ENCODE measurements at regions not wholly inside any gene's neighbourhood (a gene's known extent, or its start where the extent isn't known, plus 50 kb on each side); places are given as distances from the start of the nearest gene placed in this dataset.

- H3K36me3 ChIP-seq (ENCODE audit: control insufficient read depth in 3 of 3, insufficient read depth in 3 of 3, low read length in 3 of 3) = no peaks in the 10 kb centered on the region
- H3K4me1 ChIP-seq (ENCODE audit: control insufficient read depth in 3 of 3, insufficient read depth in 3 of 3, low read length in 3 of 3) = no peaks in the 10 kb centered on the region
- H3K9ac ChIP-seq (ENCODE audit: low read depth in 1 of 3, low read length in 3 of 3) = no peak overlapping the region
- no peak overlapping the region for H3K27ac ChIP-seq (ENCODE audit: low read depth, low read length)
- H3K4me3 ChIP-seq (ENCODE audit: low read length in 3 of 3) = no peak overlapping the region
- no peaks in the 10 kb centered on the region for H3K9me3 ChIP-seq (ENCODE audit: control insufficient read depth in 3 of 3, low read length in 3 of 3)
- no peaks in the 10 kb centered on the region for H3K27me3 ChIP-seq (ENCODE audit: control insufficient read depth in 3 of 3, insufficient read depth in 3 of 3, low read length in 3 of 3)
These were observed 1628.9 kb upstream of the AGA start for GRCh38 chr4:179071131-179071530.

DNA sequence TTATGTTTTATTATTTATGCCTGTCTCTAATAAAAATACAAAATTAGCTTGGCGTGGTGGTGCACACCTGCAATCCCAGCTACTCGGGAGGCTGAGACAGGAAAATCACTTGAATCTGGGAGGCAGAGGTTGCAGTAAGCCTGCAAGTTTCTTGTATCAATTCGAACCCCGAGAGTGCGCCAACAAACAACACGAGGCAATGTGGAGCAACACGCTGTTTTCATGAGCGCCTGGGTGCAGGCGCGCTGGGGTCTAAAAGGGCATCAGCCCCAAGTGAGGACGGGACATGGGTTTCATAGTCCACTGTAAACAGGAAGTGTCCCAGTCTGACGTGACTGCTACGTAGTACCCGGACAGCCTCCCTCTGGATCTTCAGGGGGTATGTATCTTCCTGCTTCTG is 1634.6 kb upstream of the AGA start:
- Histone ChIP-seq H3K9me3 (ENCODE audit: control insufficient read depth in 3 of 3, low read length in 3 of 3) (peaks cover 0 to 2% (median 0%) of the 10 kb centered on the region in 3 donors), H3K4me1 (ENCODE audit: control insufficient read depth in 3 of 3, insufficient read depth in 3 of 3, low read length in 3 of 3) (no peaks in the 10 kb centered on the region), H3K36me3 (ENCODE audit: control insufficient read depth in 3 of 3, insufficient read depth in 3 of 3, low read length in 3 of 3) (no peaks in the 10 kb centered on the region), H3K27ac (ENCODE audit: low read depth, low read length) (no peak overlapping the region), H3K27me3 (ENCODE audit: control insufficient read depth in 3 of 3, insufficient read depth in 3 of 3, low read length in 3 of 3) (no peaks in the 10 kb centered on the region), H3K9ac (ENCODE audit: low read depth in 1 of 3, low read length in 3 of 3) (no peak overlapping the region), H3K4me3 (ENCODE audit: low read length in 3 of 3) (no peak overlapping the region)

- Histone ChIP-seq H3K9ac (ENCODE audit: low read depth in 1 of 3, low read length in 3 of 3) (no peak overlapping the region), H3K36me3 (ENCODE audit: control insufficient read depth in 3 of 3, insufficient read depth in 3 of 3, low read length in 3 of 3) (no peaks in the 10 kb centered on the region), H3K9me3 (ENCODE audit: control insufficient read depth in 3 of 3, low read length in 3 of 3) (peaks cover 0 to 4% (median 0%) of the 10 kb centered on the region in 3 donors), H3K4me1 (ENCODE audit: control insufficient read depth in 3 of 3, insufficient read depth in 3 of 3, low read length in 3 of 3) (no peaks in the 10 kb centered on the region), H3K27me3 (ENCODE audit: control insufficient read depth in 3 of 3, insufficient read depth in 3 of 3, low read length in 3 of 3) (no peaks in the 10 kb centered on the region), H3K4me3 (ENCODE audit: low read length in 3 of 3) (no peak overlapping the region), H3K27ac (ENCODE audit: low read depth, low read length) (no peak overlapping the region)
These were observed 1653.5 kb upstream of the AGA start for GRCh38 chr4:179095585-179096221.

GRCh38 chr4:179097741-179098140 is 1655.5 kb upstream of the AGA start:
- no peak overlapping the region for H3K9ac ChIP-seq (ENCODE audit: low read depth in 1 of 3, low read length in 3 of 3)
- no peaks in the 10 kb centered on the region for H3K27me3 ChIP-seq (ENCODE audit: control insufficient read depth in 3 of 3, insufficient read depth in 3 of 3, low read length in 3 of 3)
- H3K9me3 ChIP-seq (ENCODE audit: control insufficient read depth in 3 of 3, low read length in 3 of 3) = peaks cover 0 to 4% (median under 1%) of the 10 kb centered on the region in 3 donors
- no peaks in the 10 kb centered on the region for H3K36me3 ChIP-seq (ENCODE audit: control insufficient read depth in 3 of 3, insufficient read depth in 3 of 3, low read length in 3 of 3)
- no peaks in the 10 kb centered on the region for H3K4me1 ChIP-seq (ENCODE audit: control insufficient read depth in 3 of 3, insufficient read depth in 3 of 3, low read length in 3 of 3)
- no peak overlapping the region for H3K4me3 ChIP-seq (ENCODE audit: low read length in 3 of 3)
- no peak overlapping the region for H3K27ac ChIP-seq (ENCODE audit: low read depth, low read length)

DNA sequence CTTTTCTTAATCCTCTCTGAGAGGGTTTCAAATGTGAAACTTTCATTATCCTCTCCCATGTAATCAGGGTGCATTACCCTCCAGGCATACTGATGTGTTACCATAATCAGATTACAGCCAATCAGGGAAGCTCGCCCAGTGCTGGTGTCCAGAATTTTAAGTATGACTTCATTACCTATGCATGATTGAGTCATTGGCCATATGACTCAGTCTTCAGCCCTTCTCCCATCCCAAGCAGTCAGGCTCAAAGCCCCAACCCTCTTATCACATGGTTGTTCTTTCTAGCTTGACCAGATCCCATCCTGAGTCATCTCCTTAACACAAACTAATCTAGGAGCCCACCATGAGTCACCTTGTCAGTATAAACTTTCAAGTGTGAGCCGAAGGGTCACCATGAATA is 1668.1 kb upstream of the AGA start:
- no peak overlapping the region for H3K4me3 ChIP-seq (ENCODE audit: low read length in 3 of 3)
- H3K9me3 ChIP-seq (ENCODE audit: control insufficient read depth in 3 of 3, low read length in 3 of 3) = peaks cover 0 to 2% (median 0%) of the 10 kb centered on the region in 3 donors
- H3K9ac ChIP-seq (ENCODE audit: low read depth in 1 of 3, low read length in 3 of 3) = no peak overlapping the region
- no peaks in the 10 kb centered on the region for H3K27me3 ChIP-seq (ENCODE audit: control insufficient read depth in 3 of 3, insufficient read depth in 3 of 3, low read length in 3 of 3)
- no peak overlapping the region for H3K27ac ChIP-seq (ENCODE audit: low read depth, low read length)
- no peaks in the 10 kb centered on the region for H3K4me1 ChIP-seq (ENCODE audit: control insufficient read depth in 3 of 3, insufficient read depth in 3 of 3, low read length in 3 of 3)
- no peaks in the 10 kb centered on the region for H3K36me3 ChIP-seq (ENCODE audit: control insufficient read depth in 3 of 3, insufficient read depth in 3 of 3, low read length in 3 of 3)

DNA sequence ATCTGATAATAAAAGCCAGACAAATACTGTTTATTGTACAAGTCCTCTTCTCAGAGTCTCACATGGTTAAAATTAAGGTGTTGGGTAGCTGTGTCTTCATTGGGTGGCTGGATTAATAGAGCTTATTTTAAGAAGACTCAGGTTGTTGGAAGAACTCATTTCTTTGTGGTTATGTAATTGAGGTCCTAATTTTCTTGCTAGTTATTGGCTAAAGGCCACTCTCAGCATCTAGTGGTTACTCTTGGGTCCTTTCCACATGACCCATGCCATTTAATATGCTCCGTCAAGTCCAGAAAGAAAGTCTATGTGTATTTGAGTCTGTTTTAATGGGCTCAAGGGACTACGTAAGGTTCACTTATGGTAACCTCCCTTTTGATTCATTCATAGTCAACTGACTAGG is 1668.6 kb upstream of the AGA start:
- no peak overlapping the region for H3K9ac ChIP-seq (ENCODE audit: low read depth in 1 of 3, low read length in 3 of 3)
- no peaks in the 10 kb centered on the region for H3K4me1 ChIP-seq (ENCODE audit: control insufficient read depth in 3 of 3, insufficient read depth in 3 of 3, low read length in 3 of 3)
- H3K4me3 ChIP-seq (ENCODE audit: low read length in 3 of 3) = no peak overlapping the region

DNA sequence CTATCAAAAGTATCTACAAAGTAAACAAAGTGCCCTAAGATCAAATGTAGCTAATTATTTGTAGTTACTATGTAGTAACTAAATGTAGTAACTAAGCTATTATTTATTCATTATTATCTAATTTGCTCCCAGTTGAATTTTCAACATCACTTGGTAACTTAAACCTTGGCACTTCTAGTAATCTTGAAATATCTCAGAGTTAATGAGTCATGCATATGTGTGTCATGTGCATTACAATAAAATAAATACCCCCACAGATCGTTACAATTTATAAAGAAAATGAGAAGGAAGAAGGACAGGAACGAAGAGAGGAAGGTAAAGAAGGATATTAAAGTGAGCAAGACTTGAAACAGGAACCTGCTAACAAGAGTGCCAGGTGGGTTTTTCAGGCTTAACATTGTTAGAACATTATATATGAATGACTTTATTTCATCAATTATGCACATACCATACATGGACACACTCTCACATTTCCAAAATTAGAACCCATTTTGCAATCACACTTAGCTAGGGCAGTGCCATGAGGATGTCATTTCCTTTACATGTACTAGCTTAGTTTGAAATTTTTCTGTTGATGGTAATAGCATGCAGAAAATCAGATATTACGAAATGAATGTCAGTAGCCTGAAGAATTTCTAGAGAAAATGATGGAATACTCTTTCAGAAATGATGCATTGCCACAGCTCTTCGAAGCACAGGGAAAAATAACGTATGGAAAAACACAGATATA is 1670.4 kb upstream of the AGA start:
- Histone ChIP-seq H3K4me3 (ENCODE audit: low read length in 3 of 3) (no peak overlapping the region), H3K9ac (ENCODE audit: low read depth in 1 of 3, low read length in 3 of 3) (no peak overlapping the region), H3K9me3 (ENCODE audit: control insufficient read depth in 3 of 3, low read length in 3 of 3) (no peaks in the 10 kb centered on the region), H3K27ac (ENCODE audit: low read depth, low read length) (no peak overlapping the region), H3K36me3 (ENCODE audit: control insufficient read depth in 3 of 3, insufficient read depth in 3 of 3, low read length in 3 of 3) (no peaks in the 10 kb centered on the region), H3K4me1 (ENCODE audit: control insufficient read depth in 3 of 3, insufficient read depth in 3 of 3, low read length in 3 of 3) (no peaks in the 10 kb centered on the region), H3K27me3 (ENCODE audit: control insufficient read depth in 3 of 3, insufficient read depth in 3 of 3, low read length in 3 of 3) (no peaks in the 10 kb centered on the region)

More for the DNA sequence above, 1668.6 kb upstream of the AGA start:
- no peaks in the 10 kb centered on the region for H3K9me3 ChIP-seq (ENCODE audit: control insufficient read depth in 3 of 3, low read length in 3 of 3)
- no peak overlapping the region for H3K27ac ChIP-seq (ENCODE audit: low read depth, low read length)
- no peaks in the 10 kb centered on the region for H3K36me3 ChIP-seq (ENCODE audit: control insufficient read depth in 3 of 3, insufficient read depth in 3 of 3, low read length in 3 of 3)
- H3K27me3 ChIP-seq (ENCODE audit: control insufficient read depth in 3 of 3, insufficient read depth in 3 of 3, low read length in 3 of 3) = no peaks in the 10 kb centered on the region

- Histone ChIP-seq H3K4me3 (ENCODE audit: low read length in 3 of 3) (no peak overlapping the region), H3K36me3 (ENCODE audit: control insufficient read depth in 3 of 3, insufficient read depth in 3 of 3, low read length in 3 of 3) (no peaks in the 10 kb centered on the region), H3K9ac (ENCODE audit: low read depth in 1 of 3, low read length in 3 of 3) (no peak overlapping the region), H3K9me3 (ENCODE audit: control insufficient read depth in 3 of 3, low read length in 3 of 3) (no peaks in the 10 kb centered on the region), H3K4me1 (ENCODE audit: control insufficient read depth in 3 of 3, insufficient read depth in 3 of 3, low read length in 3 of 3) (no peaks in the 10 kb centered on the region), H3K27ac (ENCODE audit: low read depth, low read length) (no peak overlapping the region), H3K27me3 (ENCODE audit: control insufficient read depth in 3 of 3, insufficient read depth in 3 of 3, low read length in 3 of 3) (no peaks in the 10 kb centered on the region)
These were observed 1672.4 kb upstream of the AGA start for GRCh38 chr4:179114615-179115014.

GRCh38 chr4:179116011-179116410 is 1673.8 kb upstream of the AGA start:
- H3K4me3 ChIP-seq (ENCODE audit: low read length in 3 of 3) = no peak overlapping the region
- no peaks in the 10 kb centered on the region for H3K4me1 ChIP-seq (ENCODE audit: control insufficient read depth in 3 of 3, insufficient read depth in 3 of 3, low read length in 3 of 3)
- no peak overlapping the region for H3K9ac ChIP-seq (ENCODE audit: low read depth in 1 of 3, low read length in 3 of 3)
- no peak overlapping the region for H3K27ac ChIP-seq (ENCODE audit: low read depth, low read length)
- no peaks in the 10 kb centered on the region for H3K9me3 ChIP-seq (ENCODE audit: control insufficient read depth in 3 of 3, low read length in 3 of 3)
- H3K27me3 ChIP-seq (ENCODE audit: control insufficient read depth in 3 of 3, insufficient read depth in 3 of 3, low read length in 3 of 3) = no peaks in the 10 kb centered on the region
- H3K36me3 ChIP-seq (ENCODE audit: control insufficient read depth in 3 of 3, insufficient read depth in 3 of 3, low read length in 3 of 3) = no peaks in the 10 kb centered on the region

DNA sequence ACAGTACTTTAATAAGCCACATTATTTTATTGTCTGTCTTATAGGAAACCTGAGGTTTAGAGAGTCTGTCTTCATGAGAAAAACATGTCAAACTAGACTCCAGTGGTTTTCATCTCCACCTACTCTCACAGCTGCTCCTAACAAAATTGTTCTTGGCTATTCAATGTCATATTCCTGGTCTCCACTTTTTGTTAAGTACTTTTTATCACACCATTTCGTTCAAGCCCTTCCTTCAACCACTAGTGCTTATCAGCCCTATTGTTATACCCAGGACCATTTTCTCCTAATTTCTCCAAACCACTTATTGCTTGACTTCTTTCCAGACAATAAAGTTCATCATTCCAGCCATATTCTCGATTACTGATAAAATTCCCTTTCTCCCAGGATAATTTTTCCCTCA is 1674.3 kb upstream of the AGA start:
- Histone ChIP-seq H3K4me1 (ENCODE audit: control insufficient read depth in 3 of 3, insufficient read depth in 3 of 3, low read length in 3 of 3) (no peaks in the 10 kb centered on the region), H3K4me3 (ENCODE audit: low read length in 3 of 3) (no peak overlapping the region), H3K27me3 (ENCODE audit: control insufficient read depth in 3 of 3, insufficient read depth in 3 of 3, low read length in 3 of 3) (no peaks in the 10 kb centered on the region), H3K9me3 (ENCODE audit: control insufficient read depth in 3 of 3, low read length in 3 of 3) (no peaks in the 10 kb centered on the region), H3K27ac (ENCODE audit: low read depth, low read length) (no peak overlapping the region), H3K9ac (ENCODE audit: low read depth in 1 of 3, low read length in 3 of 3) (no peak overlapping the region), H3K36me3 (ENCODE audit: control insufficient read depth in 3 of 3, insufficient read depth in 3 of 3, low read length in 3 of 3) (no peaks in the 10 kb centered on the region)

Data from skeletal muscle tissue (tissue), 3 donors.